ENCODE measurements at regions not wholly inside any gene's neighbourhood (a gene's known extent, or its start where the extent isn't known, plus 50 kb on each side); places are given as distances from the start of the nearest gene placed in this dataset.
"Not testable (repeated sequence)": the region's sequence is repeated elsewhere in the genome, so short reads cannot be mapped to it uniquely, and the experiment has no call there.

DNA sequence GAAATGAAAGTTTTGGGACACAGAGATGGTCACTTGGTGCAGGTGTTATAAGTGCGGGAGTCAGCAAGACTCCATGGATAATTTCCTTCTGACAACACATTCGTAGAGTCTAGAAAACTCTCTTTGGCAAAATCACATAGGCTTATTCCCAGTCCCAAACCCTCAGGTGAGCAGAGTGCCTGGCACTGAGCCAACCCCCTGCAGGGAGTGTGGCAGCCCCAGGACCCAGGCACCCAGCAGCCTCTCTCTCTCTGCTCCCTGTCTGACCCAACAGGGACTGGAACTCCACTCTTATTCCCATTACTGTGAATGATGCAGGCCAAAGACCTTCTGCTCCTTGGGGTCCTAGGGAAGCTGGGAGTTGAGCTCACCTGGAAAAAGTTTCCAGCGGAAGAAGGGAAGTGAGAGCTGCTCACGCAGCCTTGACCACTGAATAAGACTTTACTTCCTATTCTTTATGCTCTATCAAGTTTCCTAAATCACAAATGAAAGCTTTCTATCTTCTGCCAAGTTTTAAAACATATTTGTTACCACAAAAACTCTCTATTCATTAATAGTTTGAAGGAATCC is 132.6 kb upstream of the ETV3 start:
- TF ChIP-seq, protein P1, sequence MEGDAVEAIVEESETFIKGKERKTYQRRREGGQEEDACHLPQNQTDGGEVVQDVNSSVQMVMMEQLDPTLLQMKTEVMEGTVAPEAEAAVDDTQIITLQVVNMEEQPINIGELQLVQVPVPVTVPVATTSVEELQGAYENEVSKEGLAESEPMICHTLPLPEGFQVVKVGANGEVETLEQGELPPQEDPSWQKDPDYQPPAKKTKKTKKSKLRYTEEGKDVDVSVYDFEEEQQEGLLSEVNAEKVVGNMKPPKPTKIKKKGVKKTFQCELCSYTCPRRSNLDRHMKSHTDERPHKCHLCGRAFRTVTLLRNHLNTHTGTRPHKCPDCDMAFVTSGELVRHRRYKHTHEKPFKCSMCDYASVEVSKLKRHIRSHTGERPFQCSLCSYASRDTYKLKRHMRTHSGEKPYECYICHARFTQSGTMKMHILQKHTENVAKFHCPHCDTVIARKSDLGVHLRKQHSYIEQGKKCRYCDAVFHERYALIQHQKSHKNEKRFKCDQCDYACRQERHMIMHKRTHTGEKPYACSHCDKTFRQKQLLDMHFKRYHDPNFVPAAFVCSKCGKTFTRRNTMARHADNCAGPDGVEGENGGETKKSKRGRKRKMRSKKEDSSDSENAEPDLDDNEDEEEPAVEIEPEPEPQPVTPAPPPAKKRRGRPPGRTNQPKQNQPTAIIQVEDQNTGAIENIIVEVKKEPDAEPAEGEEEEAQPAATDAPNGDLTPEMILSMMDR (IDR thresholded peaks at IDR 0.05; ENCODE audit: extremely low read depth, low read depth, low read length): no peak
- Histone ChIP-seq H4K20me1 (ENCODE audit: insufficient read depth, low read length) (no peaks in the 10 kb centered on the region), H3K27ac (ENCODE audit: low read depth, low read length) (no peak overlapping the region), H3K4me2 (ENCODE audit: insufficient read depth, low read length) (no peak overlapping the region), H3K9me3 (ENCODE audit: low read depth, low read length) (no peaks in the 10 kb centered on the region), H3K79me2 (ENCODE audit: insufficient read depth, low read length) (no peaks in the 10 kb centered on the region), H2AFZ (ENCODE audit: low read length) (no peak overlapping the region), H3K27me3 (ENCODE audit: insufficient read depth, low read length) (peaks cover 3% of the 10 kb centered on the region), H3K36me3 (ENCODE audit: insufficient read depth, low read length) (no peaks in the 10 kb centered on the region), H3K4me1 (ENCODE audit: insufficient read depth, low read length) (peaks cover 10% of the 10 kb centered on the region), H3K4me3 (ENCODE audit: insufficient read depth, low read length) (no peak overlapping the region)
- DNase-seq (ENCODE audit: insufficient read length, low spot score, missing footprints): no peak

DNA sequence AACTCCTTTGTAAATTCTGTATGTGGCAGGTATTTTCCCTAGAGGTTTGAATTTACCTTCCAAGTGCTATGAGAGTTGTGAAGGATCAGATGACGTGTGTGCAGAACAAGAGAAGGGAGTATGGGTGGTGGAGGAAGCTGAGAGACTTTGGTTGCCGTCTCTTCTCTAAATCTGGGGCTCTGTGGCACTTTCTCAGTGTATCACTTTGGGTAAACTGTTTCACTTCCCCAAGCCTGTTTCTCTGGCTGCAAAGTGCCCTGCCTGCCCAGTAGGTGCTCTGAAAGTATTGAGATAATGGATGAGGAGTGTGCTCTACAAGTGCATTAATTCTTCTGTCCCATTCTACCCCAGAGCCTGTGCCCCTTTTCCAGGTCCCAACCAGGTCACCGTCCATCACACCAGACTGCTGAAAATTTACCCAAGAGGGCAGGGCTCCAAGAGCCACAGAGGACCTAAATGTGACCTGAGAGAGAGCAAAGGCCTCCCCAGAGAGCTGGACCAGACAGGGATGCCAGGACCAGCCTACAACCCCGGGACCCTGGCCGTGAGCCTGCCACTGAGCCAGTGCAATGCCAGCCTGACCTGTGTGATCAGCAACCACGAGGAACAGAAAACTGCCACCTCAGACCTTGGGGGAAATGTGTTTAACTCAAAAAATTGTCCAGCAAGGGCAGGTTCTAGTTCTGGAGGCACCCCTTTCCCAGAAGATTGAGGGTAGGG is 131.6 kb upstream of the ETV3 start:
- peaks cover 7% of the 10 kb centered on the region for H3K27me3 ChIP-seq (ENCODE audit: insufficient read depth, low read length)
- H2AFZ ChIP-seq (ENCODE audit: low read length): no peak overlapping the region
- no peaks in the 10 kb centered on the region for H3K79me2 ChIP-seq (ENCODE audit: insufficient read depth, low read length)
- TF ChIP-seq, protein P1 (IDR thresholded peaks at IDR 0.05; ENCODE audit: extremely low read depth, low read depth, low read length): no peak
- no peak overlapping the region for H3K27ac ChIP-seq (ENCODE audit: low read depth, low read length)
- H3K9me3 ChIP-seq (ENCODE audit: low read depth, low read length): no peaks in the 10 kb centered on the region
- peaks cover 5% of the 10 kb centered on the region for H3K4me1 ChIP-seq (ENCODE audit: insufficient read depth, low read length)
- H3K4me2 ChIP-seq (ENCODE audit: insufficient read depth, low read length): no peak overlapping the region
- DNase-seq (ENCODE audit: insufficient read length, low spot score, missing footprints): no peak
- no peaks in the 10 kb centered on the region for H4K20me1 ChIP-seq (ENCODE audit: insufficient read depth, low read length)
- no peak overlapping the region for H3K4me3 ChIP-seq (ENCODE audit: insufficient read depth, low read length)
- no peaks in the 10 kb centered on the region for H3K36me3 ChIP-seq (ENCODE audit: insufficient read depth, low read length)

DNA sequence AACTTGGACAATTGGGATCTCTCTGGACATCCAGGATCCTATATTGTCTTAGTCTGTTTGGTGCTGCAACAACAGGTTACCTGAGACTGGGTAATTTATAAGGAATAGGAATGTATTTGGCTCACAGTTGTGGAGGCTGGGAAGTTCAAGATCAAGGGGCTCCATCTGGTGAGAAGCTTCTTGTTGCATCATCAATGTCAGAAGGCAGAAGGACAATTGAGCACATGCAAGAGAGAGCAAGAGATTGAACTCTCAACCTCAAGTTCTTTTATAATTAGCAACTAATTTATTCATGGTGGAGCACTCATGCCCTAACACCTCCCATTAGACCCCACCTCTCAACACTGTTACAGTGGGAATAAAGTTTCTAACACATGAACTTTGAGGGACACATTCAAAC is 124.7 kb upstream of the ETV3 start:
- Histone ChIP-seq H3K79me2 (ENCODE audit: insufficient read depth, low read length) (no peaks in the 10 kb centered on the region), H3K36me3 (ENCODE audit: insufficient read depth, low read length) (no peaks in the 10 kb centered on the region), H4K20me1 (ENCODE audit: insufficient read depth, low read length) (no peaks in the 10 kb centered on the region), H2AFZ (ENCODE audit: low read length) (no peak overlapping the region), H3K4me1 (ENCODE audit: insufficient read depth, low read length) (no peaks in the 10 kb centered on the region), H3K4me3 (ENCODE audit: insufficient read depth, low read length) (no peak overlapping the region), H3K4me2 (ENCODE audit: insufficient read depth, low read length) (no peak overlapping the region), H3K27me3 (ENCODE audit: insufficient read depth, low read length) (peaks cover 4% of the 10 kb centered on the region), H3K27ac (ENCODE audit: low read depth, low read length) (no peak overlapping the region), H3K9me3 (ENCODE audit: low read depth, low read length) (no peaks in the 10 kb centered on the region)
- no peak for DNase-seq (ENCODE audit: insufficient read length, low spot score, missing footprints)
- TF ChIP-seq, protein P1 (IDR thresholded peaks at IDR 0.05; ENCODE audit: extremely low read depth, low read depth, low read length): no peak

GRCh38 chr1:157262422-157262821 is 124.2 kb upstream of the ETV3 start:
- H3K4me2 ChIP-seq (ENCODE audit: insufficient read depth, low read length): no peak overlapping the region
- no peak overlapping the region for H3K27ac ChIP-seq (ENCODE audit: low read depth, low read length)
- H3K27me3 ChIP-seq (ENCODE audit: insufficient read depth, low read length): peaks cover 4% of the 10 kb centered on the region
- H4K20me1 ChIP-seq (ENCODE audit: insufficient read depth, low read length): no peaks in the 10 kb centered on the region
- no peaks in the 10 kb centered on the region for H3K36me3 ChIP-seq (ENCODE audit: insufficient read depth, low read length)
- TF ChIP-seq, protein P1 (IDR thresholded peaks at IDR 0.05; ENCODE audit: extremely low read depth, low read depth, low read length): no peak
- H3K4me3 ChIP-seq (ENCODE audit: insufficient read depth, low read length): no peak overlapping the region
- H3K4me1 ChIP-seq (ENCODE audit: insufficient read depth, low read length): no peaks in the 10 kb centered on the region
- H2AFZ ChIP-seq (ENCODE audit: low read length): no peak overlapping the region
- DNase-seq (ENCODE audit: insufficient read length, low spot score, missing footprints): no peak
- no peaks in the 10 kb centered on the region for H3K79me2 ChIP-seq (ENCODE audit: insufficient read depth, low read length)
- no peaks in the 10 kb centered on the region for H3K9me3 ChIP-seq (ENCODE audit: low read depth, low read length)

DNA sequence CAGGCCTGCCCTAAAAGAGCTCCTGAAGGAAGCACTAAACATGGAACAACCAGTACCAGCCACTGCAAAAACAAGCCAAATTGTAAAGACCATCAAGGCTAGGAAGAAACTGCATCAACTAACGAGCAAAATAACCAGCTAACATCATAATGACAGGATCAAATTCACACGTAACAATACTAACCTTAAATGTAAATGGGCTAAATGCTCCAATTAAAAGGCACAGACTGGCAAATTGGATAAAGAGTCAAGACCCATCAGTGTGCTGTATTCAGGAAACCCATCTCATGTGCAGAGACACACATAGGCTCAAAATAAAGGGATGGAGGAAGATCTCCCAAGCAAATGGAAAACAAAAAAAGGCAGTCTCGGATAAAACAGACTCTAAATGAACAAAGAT is 117.7 kb upstream of the ETV3 start:
- not testable (repeated sequence) for H3K79me2 ChIP-seq (ENCODE audit: insufficient read depth, low read length); DNase-seq (ENCODE audit: insufficient read length, low spot score, missing footprints); H3K27me3 ChIP-seq (ENCODE audit: insufficient read depth, low read length); H3K4me3 ChIP-seq (ENCODE audit: insufficient read depth, low read length); H3K9me3 ChIP-seq (ENCODE audit: low read depth, low read length); H3K36me3 ChIP-seq (ENCODE audit: insufficient read depth, low read length); H3K27ac ChIP-seq (ENCODE audit: low read depth, low read length); H3K4me2 ChIP-seq (ENCODE audit: insufficient read depth, low read length); H3K4me1 ChIP-seq (ENCODE audit: insufficient read depth, low read length); H2AFZ ChIP-seq (ENCODE audit: low read length); H4K20me1 ChIP-seq (ENCODE audit: insufficient read depth, low read length)

GRCh38 chr1:157254183-157254582 is 116.0 kb upstream of the ETV3 start:
- not testable (repeated sequence) for DNase-seq (ENCODE audit: insufficient read length, low spot score, missing footprints); H3K9me3 ChIP-seq (ENCODE audit: low read depth, low read length); H3K4me3 ChIP-seq (ENCODE audit: insufficient read depth, low read length); H3K79me2 ChIP-seq (ENCODE audit: insufficient read depth, low read length); H3K36me3 ChIP-seq (ENCODE audit: insufficient read depth, low read length); H3K4me1 ChIP-seq (ENCODE audit: insufficient read depth, low read length); H4K20me1 ChIP-seq (ENCODE audit: insufficient read depth, low read length); H3K27me3 ChIP-seq (ENCODE audit: insufficient read depth, low read length); H2AFZ ChIP-seq (ENCODE audit: low read length); H3K27ac ChIP-seq (ENCODE audit: low read depth, low read length); H3K4me2 ChIP-seq (ENCODE audit: insufficient read depth, low read length)
